GM20000 (cell line): ENCODE measurements at regions not wholly inside any gene's neighbourhood (a gene's known extent, or its start where the extent isn't known, plus 50 kb on each side); places are given as distances from the start of the nearest gene placed in this dataset.

Experiments
- DNase-seq: peaks from one replicate; pipeline ENCODE4 v3.0.0; 2012; ENCODE audit warnings: low spot score
- CTCF ChIP-seq: IDR thresholded peaks from 2 replicates; pipeline ENCODE4 v1.5.1; 2012; ENCODE audit warnings: mild to moderate bottlenecking, control low read depth; ENCODE audit errors: extremely low read depth, missing control alignments

GRCh38 chr12:127174881-127175280, 1092.1 kb upstream of the TMEM132C start:
- DNase-seq, result no peak
- TF ChIP-seq CTCF, result no peak

- no peak for DNase-seq
- no peak for TF ChIP-seq CTCF
Measured at GRCh38 chr12:127175361-127175760, 1091.6 kb upstream of the TMEM132C start.

GRCh38 chr12:127176804-127177203, 1090.2 kb upstream of the TMEM132C start:
- TF ChIP-seq CTCF, result no peak

GRCh38 chr12:127178052-127178451, 1088.9 kb upstream of the TMEM132C start:
- TF ChIP-seq CTCF, result no peak
- no peak for DNase-seq

More at GRCh38 chr12:127176804-127177203, 1090.2 kb upstream of the TMEM132C start:
- no peak for DNase-seq

- no peak for TF ChIP-seq CTCF
- DNase-seq, result no peak
Measured at GRCh38 chr12:127178463-127178862, 1088.5 kb upstream of the TMEM132C start.

GRCh38 chr12:127179176-127179575, 1087.8 kb upstream of the TMEM132C start:
- no peak for TF ChIP-seq CTCF
- no peak for DNase-seq

- DNase-seq, result no peak
- no peak for TF ChIP-seq CTCF
Measured at GRCh38 chr12:127182018-127182417, 1085.0 kb upstream of the TMEM132C start.

GRCh38 chr12:127189992-127190391, 1077.0 kb upstream of the TMEM132C start:
- no peak for DNase-seq
- TF ChIP-seq CTCF, result no peak
